H1 (cell line): ENCODE measurements at regions not wholly inside any gene's neighbourhood (a gene's known extent, or its start where the extent isn't known, plus 50 kb on each side); places are given as distances from the start of the nearest gene placed in this dataset.

Experiments
- CTCF ChIA-PET: fragments of 300-600 bp; sonication (Branson Sonifier 250); formaldehyde crosslinking; loops from one replicate; lab custom pipeline; 2021; ENCODE audit not compliant: partially characterized antibody; lab: Charles Lee
- POLR2A ChIA-PET: fragments of 300-600 bp; sonication (Branson Sonifier 250); formaldehyde crosslinking; loops from one replicate; lab custom pipeline; 2021; ENCODE audit warnings: inconsistent platforms; ENCODE audit not compliant: partially characterized antibody; lab: Charles Lee
- DNase-seq, 2 experiments: peaks; one replicate each; pipeline versions ENCODE4 v3.0.0 to v3.0.0-alpha.2; 2010 to 2022; ENCODE audit warnings: low spot score in 2 of 2, low read depth in 1 of 2, mixed read lengths in 1 of 2
- FAIRE-seq: peaks from 2 replicates; lab custom pipeline; 2011; peaks lifted over from hg19 to GRCh38; lab: Jason Lieb, UNC
- H2AFZ ChIP-seq: 2 replicates; pipeline ENCODE4 v1.8.1; 2012; ENCODE audit warnings: low read length, inconsistent platforms
- H2AK5ac ChIP-seq: 2 replicates; pipeline ENCODE4 v1.6.1; 2013; ENCODE audit warnings: low read depth, low read length
- H2BK120ac ChIP-seq: replicated peaks from 2 replicates; pipeline ENCODE3; 2013; ENCODE audit warnings: low read depth, low read length, inconsistent platforms
- H2BK12ac ChIP-seq: 2 replicates; pipeline ENCODE4 v1.6.1; 2013; ENCODE audit warnings: low read depth, low read length
- H2BK15ac ChIP-seq: 2 replicates; pipeline ENCODE4 v1.6.1; 2013; ENCODE audit warnings: low read length
- H2BK20ac ChIP-seq: 2 replicates; pipeline ENCODE4 v1.6.1; 2013; ENCODE audit warnings: low read length
- H2BK5ac ChIP-seq: 2 replicates; pipeline ENCODE4 v1.6.1; 2013; ENCODE audit warnings: low read depth, low read length
- H3K14ac ChIP-seq: 2 replicates; pipeline ENCODE4 v1.6.1; 2013; ENCODE audit warnings: inconsistent platforms; ENCODE audit not compliant: insufficient read length
- H3K18ac ChIP-seq: 2 replicates; pipeline ENCODE4 v1.6.1; 2013; ENCODE audit warnings: low read length; ENCODE audit errors: extremely low read depth
- H3K23ac ChIP-seq: 2 replicates; pipeline ENCODE4 v1.6.1; 2013; ENCODE audit warnings: inconsistent platforms; ENCODE audit not compliant: insufficient read length
- H3K23me2 ChIP-seq: 2 replicates; pipeline ENCODE4 v1.6.1; 2013; ENCODE audit warnings: low read depth, low read length
- H3K27ac ChIP-seq: 2 replicates; pipeline ENCODE4 v1.6.1; 2011; ENCODE audit warnings: low read depth, low read length, inconsistent platforms
- H3K27me3 ChIP-seq, 4 experiments: replicated peaks in 1 of 4; 1 replicate in 1 of 4; 2 replicates in 3 of 4; pipeline versions ENCODE4 v1.6.1 to v1.8.1; 2011 to 2013; ENCODE audit warnings: low read length in 3 of 4, mild to moderate bottlenecking in 3 of 4, inconsistent platforms in 2 of 4, mixed read lengths in 2 of 4, moderate library complexity in 1 of 4; ENCODE audit not compliant: control insufficient read depth in 3 of 4, insufficient read depth in 3 of 4; ENCODE audit errors: extremely low read depth in 1 of 4
- H3K36me3 ChIP-seq, 4 experiments: 2 replicates each; pipeline versions ENCODE4 v1.6.1 to v1.8.1; 2011 to 2013; ENCODE audit warnings: mild to moderate bottlenecking in 4 of 4, low read length in 3 of 4, moderate library complexity in 2 of 4, control low read depth in 1 of 4, inconsistent platforms in 1 of 4; ENCODE audit not compliant: insufficient read depth in 4 of 4, control insufficient read depth in 2 of 4
- H3K4ac ChIP-seq: replicated peaks from 2 replicates; pipeline ENCODE3; 2013; ENCODE audit warnings: low read length, low read depth, mixed read lengths, inconsistent platforms; ENCODE audit not compliant: insufficient read length
- H3K4me1 ChIP-seq, 4 experiments: replicated peaks in 1 of 4; 1 replicate in 1 of 4; 2 replicates in 3 of 4; pipeline versions ENCODE4 v1.6.1 to v1.8.1; 2011 to 2013; ENCODE audit warnings: low read length in 3 of 4, inconsistent platforms in 2 of 4, mixed read lengths in 1 of 4; ENCODE audit not compliant: insufficient read depth in 4 of 4, control insufficient read depth in 3 of 4
- H3K4me2 ChIP-seq, 2 experiments: 2 replicates each; pipeline versions ENCODE4 v1.6.1 to v1.8.1; 2011 to 2013; ENCODE audit warnings: low read depth in 2 of 2, low read length in 2 of 2, control low read depth in 1 of 2, inconsistent platforms in 1 of 2, mild to moderate bottlenecking in 1 of 2; ENCODE audit not compliant: insufficient read depth in 1 of 2
- H3K4me3 ChIP-seq, 4 experiments: fragments of 200-600, 300-600 bp in 1 of 4; sonication (generic), shearing (Covaris generic), sonication (Bioruptor Twin) in 1 of 4; 2 replicates each; pipeline versions ENCODE4 v1.5.1 to v1.8.1; 2011 to 2016; ENCODE audit warnings: low read length in 4 of 4, low read depth in 3 of 4, control low read depth in 2 of 4, inconsistent platforms in 2 of 4, mild to moderate bottlenecking in 2 of 4, mixed read lengths in 1 of 4, moderate library complexity in 1 of 4; ENCODE audit not compliant: insufficient read depth in 2 of 4; ENCODE audit errors: extremely low read depth in 1 of 4
- H3K56ac ChIP-seq: replicated peaks from 2 replicates; pipeline ENCODE3; 2013; ENCODE audit warnings: low read depth, mild to moderate bottlenecking, mixed read lengths, low read length, inconsistent platforms; ENCODE audit not compliant: insufficient read length
- H3K79me1 ChIP-seq: 2 replicates; pipeline ENCODE4 v1.6.1; 2013; ENCODE audit warnings: low read depth, low read length, control low read depth
- H3K79me2 ChIP-seq, 2 experiments: 2 replicates each; pipeline versions ENCODE4 v1.6.1 to v1.8.1; 2012 to 2013; ENCODE audit warnings: low read length in 2 of 2, mild to moderate bottlenecking in 2 of 2, inconsistent platforms in 1 of 2; ENCODE audit not compliant: insufficient read depth in 2 of 2, control insufficient read depth in 1 of 2
- H3K9ac ChIP-seq, 4 experiments: replicated peaks in 1 of 4; 1 replicate in 1 of 4; 2 replicates in 3 of 4; pipeline versions ENCODE4 v1.6.1 to v1.8.1; 2011 to 2013; ENCODE audit warnings: low read depth in 3 of 4, low read length in 3 of 4, control low read depth in 2 of 4, mild to moderate bottlenecking in 2 of 4, moderate library complexity in 2 of 4, inconsistent platforms in 1 of 4; ENCODE audit errors: extremely low read depth in 1 of 4
- H3K9me3 ChIP-seq, 2 experiments: 2 replicates each; pipeline versions ENCODE4 v1.6.1 to v1.8.1; 2012 to 2013; ENCODE audit warnings: mild to moderate bottlenecking in 2 of 2, moderate library complexity in 2 of 2, control low read depth in 1 of 2, inconsistent platforms in 1 of 2, low read depth in 1 of 2, low read length in 1 of 2, mixed read lengths in 1 of 2; ENCODE audit not compliant: insufficient read depth in 2 of 2
- H4K20me1 ChIP-seq, 2 experiments: replicated peaks in 1 of 2; 2 replicates each; pipeline versions ENCODE3 to v1.8.1; 2011 to 2013; ENCODE audit warnings: inconsistent platforms in 2 of 2, low read length in 2 of 2, mild to moderate bottlenecking in 1 of 2; ENCODE audit not compliant: insufficient read depth in 2 of 2, control insufficient read depth in 1 of 2
- H4K5ac ChIP-seq: 2 replicates; pipeline ENCODE4 v1.6.1; 2013; ENCODE audit warnings: low read length, low read depth, mixed read lengths, inconsistent platforms; ENCODE audit not compliant: insufficient read length
- H4K8ac ChIP-seq: 2 replicates; pipeline ENCODE4 v1.8.0; 2013; ENCODE audit warnings: mild to moderate bottlenecking, moderate library complexity, low read length, inconsistent platforms; ENCODE audit not compliant: insufficient read depth; ENCODE audit errors: extremely low read depth
- H4K91ac ChIP-seq: replicated peaks from 2 replicates; pipeline ENCODE3; 2013; ENCODE audit warnings: low read length, mixed read lengths, inconsistent platforms; ENCODE audit not compliant: insufficient read length
- ATF3 ChIP-seq: IDR thresholded peaks from 2 replicates; pipeline ENCODE4 v1.6.1; 2011; ENCODE audit warnings: low read depth, mild to moderate bottlenecking, low read length; ENCODE audit not compliant: insufficient read depth
- CEBPB ChIP-seq: IDR thresholded peaks from 2 replicates; pipeline ENCODE4 v1.6.1; 2012; ENCODE audit warnings: low read depth, low read length
- GABPA ChIP-seq: IDR thresholded peaks from 2 replicates; pipeline ENCODE4 v1.6.1; 2011; ENCODE audit warnings: mild to moderate bottlenecking, low read length, moderate library complexity, borderline replicate concordance; ENCODE audit not compliant: insufficient read depth
- KDM1A ChIP-seq: fragments of 200-600, 300-600 bp; sonication (generic); IDR thresholded peaks from 2 replicates; pipeline ENCODE4 v1.7.1; 2016; ENCODE audit warnings: mild to moderate bottlenecking, low read length, borderline replicate concordance
- KDM5A ChIP-seq: fragments of 200-600 bp; IDR thresholded peaks from 2 replicates; pipeline ENCODE4 v1.7.1; 2012; ENCODE audit warnings: mild to moderate bottlenecking, low read length, inconsistent platforms, mixed read lengths
- NRF1 ChIP-seq: IDR thresholded peaks from 2 replicates; pipeline ENCODE4 v1.6.1; 2011; ENCODE audit warnings: mild to moderate bottlenecking, low read depth, low read length, improper control_type of control experiment
- RBBP5 ChIP-seq: IDR thresholded peaks from 2 replicates; pipeline ENCODE4 v1.7.1; 2012; ENCODE audit warnings: low read depth, mild to moderate bottlenecking, inconsistent platforms, low read length, moderate library complexity, borderline replicate concordance
- SIRT6 ChIP-seq: IDR thresholded peaks from one replicate; pipeline ENCODE4 v1.7.1; 2012; ENCODE audit warnings: low read length, inconsistent platforms
- TCF12 ChIP-seq: IDR thresholded peaks from 2 replicates; pipeline ENCODE4 v1.6.1; 2011; ENCODE audit warnings: low read depth, mild to moderate bottlenecking, low read length
- TEAD4 ChIP-seq: IDR thresholded peaks from 2 replicates; pipeline ENCODE4 v1.6.1; 2012; ENCODE audit warnings: low read depth, low read length, inconsistent platforms, mixed read lengths
- USF2 ChIP-seq: IDR thresholded peaks from 2 replicates; pipeline ENCODE4 v1.6.1; 2011; ENCODE audit warnings: low read length, improper control_type of control experiment
- YY1 ChIP-seq: IDR thresholded peaks from 2 replicates; pipeline ENCODE4 v1.6.1; 2011; ENCODE audit warnings: low read depth, mild to moderate bottlenecking, low read length
- WGBS, 2 experiments: shearing (Covaris generic) in 1 of 2; methylation state at CpG; one replicate each; pipeline versions ENCODE4 v1.1.6 to v1.1.7; 2013 to 2015; ENCODE audit warnings: low lambda C conversion rate in 2 of 2, mixed read lengths in 2 of 2, inconsistent platforms in 1 of 2, low coverage in 1 of 2, missing lambda C conversion rate in 1 of 2; ENCODE audit not compliant: insufficient replicate concordance in 2 of 2, insufficient coverage in 1 of 2, insufficient read length in 1 of 2; ENCODE audit errors: extremely low coverage in 1 of 2, missing lambda C conversion rate in 1 of 2; 5-methylcytosine and 5-hydroxymethylcytosine counted together

GRCh38 chr1:193694741-193695140 lies 508.3 kb upstream of the B3GALT2 start:
- H2BK20ac ChIP-seq: no peak overlapping the region
- 0 out of 2 replicates have a peak, but pooled peaks cover 2% of the 10 kb centered on the region for H3K23me2 ChIP-seq
- H2AK5ac ChIP-seq: no peak overlapping the region
- no peak overlapping the region for H3K9ac ChIP-seq
- no peak overlapping the region for H2BK12ac ChIP-seq
- H3K18ac ChIP-seq: no peak overlapping the region
- H3K23ac ChIP-seq: no peak overlapping the region
- no peaks in the 10 kb centered on the region for H3K9me3 ChIP-seq
- no peak for DNase-seq
- 81% methylated on average over 1 of the region's 1 CpG; no CpG with 5 or more reads in 1 of the 2 experiments for WGBS, 2 experiments
- no peak overlapping the region for H2BK120ac ChIP-seq
- no peaks in the 10 kb centered on the region for H4K20me1 ChIP-seq
- no peak overlapping the region for H3K4me2 ChIP-seq
- POLR2A ChIA-PET: no interaction called here
- no peak overlapping the region for H3K14ac ChIP-seq
- H3K27ac ChIP-seq: no peak overlapping the region
- no peak overlapping the region for H2BK15ac ChIP-seq
- CTCF ChIA-PET: interaction anchor here (1.6 kb wide), 1 partner anchor 60 kb away, joined by 4 read pairs; no protein-coding TSS in a partner anchor
- no peak overlapping the region for H2AFZ ChIP-seq
- no peaks in the 10 kb centered on the region for H3K79me2 ChIP-seq
- H3K4me3 ChIP-seq: no peak overlapping the region
- no peak overlapping the region for H4K91ac ChIP-seq
- no peaks in the 10 kb centered on the region for H3K79me1 ChIP-seq
- no peaks in the 10 kb centered on the region for H3K27me3 ChIP-seq
- no peak overlapping the region for H3K4ac ChIP-seq
- H3K36me3 ChIP-seq: no peaks in the 10 kb centered on the region
- H2BK5ac ChIP-seq: no peak overlapping the region
- no peak for TF ChIP-seq TCF12
- TF ChIP-seq GABPA: no peak
- no peak for TF ChIP-seq NRF1
- no peak for TF ChIP-seq KDM1A
- TF ChIP-seq RBBP5: no peak
- no peak for TF ChIP-seq TEAD4
- no peak for TF ChIP-seq USF2
- no peak for TF ChIP-seq SIRT6
- no peak for TF ChIP-seq CEBPB
- TF ChIP-seq ATF3: no peak
- no peak for TF ChIP-seq YY1
- no peak for TF ChIP-seq KDM5A
- no peak overlapping the region for H4K5ac ChIP-seq
- H4K8ac ChIP-seq: no peak overlapping the region
- no peak overlapping the region for H3K56ac ChIP-seq
- no peak for FAIRE-seq
- H3K4me1 ChIP-seq: no peaks in the 10 kb centered on the region
